ENCODE measurements at regions not wholly inside any gene's neighbourhood (a gene's known extent, or its start where the extent isn't known, plus 50 kb on each side); places are given as distances from the start of the nearest gene placed in this dataset.

- no peak for TF ChIP-seq CTCF (IDR thresholded peaks at IDR 0.05; ENCODE audit: low read depth, low read length)
- CTCF ChIA-PET = no interaction called here
- no peak for DNase-seq (ENCODE audit: low read depth, low spot score)
- H3K27me3 ChIP-seq (ENCODE audit: control insufficient read depth, insufficient read depth, low read length) = no peaks in the 10 kb centered on the region
- POLR2A ChIA-PET = no interaction called here
- H3K9me3 ChIP-seq (ENCODE audit: control insufficient read depth, insufficient read depth, low read length) = peaks cover 5% of the 10 kb centered on the region
- H3K4me3 ChIP-seq (ENCODE audit: low read depth, low read length) = no peak overlapping the region
- no peak overlapping the region for H3K27ac ChIP-seq (ENCODE audit: low read depth, low read length)
These were observed 439.9 kb downstream of the BRINP1 start for GRCh38 chr9:118929287-118929686.

GRCh38 chr9:118931941-118932340 lies 437.3 kb downstream of the BRINP1 start:
- Histone ChIP-seq H3K27me3 (ENCODE audit: control insufficient read depth, insufficient read depth, low read length) (no peaks in the 10 kb centered on the region), H3K4me3 (ENCODE audit: low read depth, low read length) (no peak overlapping the region), H3K9me3 (ENCODE audit: control insufficient read depth, insufficient read depth, low read length) (peaks cover 5% of the 10 kb centered on the region), H3K27ac (ENCODE audit: low read depth, low read length) (no peak overlapping the region)
- POLR2A ChIA-PET = no interaction called here
- no peak for TF ChIP-seq CTCF (IDR thresholded peaks at IDR 0.05; ENCODE audit: low read depth, low read length)
- CTCF ChIA-PET = no interaction called here
- DNase-seq (ENCODE audit: low read depth, low spot score) = no peak

- no peak overlapping the region for H3K4me3 ChIP-seq (ENCODE audit: low read depth, low read length)
- H3K27ac ChIP-seq (ENCODE audit: low read depth, low read length) = no peak overlapping the region
- no peak for TF ChIP-seq CTCF (IDR thresholded peaks at IDR 0.05; ENCODE audit: low read depth, low read length)
- POLR2A ChIA-PET = no interaction called here
- no peak for DNase-seq (ENCODE audit: low read depth, low spot score)
- H3K9me3 ChIP-seq (ENCODE audit: control insufficient read depth, insufficient read depth, low read length) = peaks cover 4% of the 10 kb centered on the region; the same call in 1 of the 2 replicates
- CTCF ChIA-PET = no interaction called here
- no peaks in the 10 kb centered on the region for H3K27me3 ChIP-seq (ENCODE audit: control insufficient read depth, insufficient read depth, low read length)
These were observed 430.7 kb downstream of the BRINP1 start for GRCh38 chr9:118938581-118938980.

- Histone ChIP-seq H3K4me3 (ENCODE audit: low read depth, low read length) (no peak overlapping the region), H3K9me3 (ENCODE audit: control insufficient read depth, insufficient read depth, low read length) (peaks cover 8% of the 10 kb centered on the region; the same call in 1 of the 2 replicates), H3K27ac (ENCODE audit: low read depth, low read length) (no peak overlapping the region), H3K27me3 (ENCODE audit: control insufficient read depth, insufficient read depth, low read length) (no peaks in the 10 kb centered on the region)
- POLR2A ChIA-PET = no interaction called here
- DNase-seq (ENCODE audit: low read depth, low spot score) = no peak
- TF ChIP-seq CTCF (IDR thresholded peaks at IDR 0.05; ENCODE audit: low read depth, low read length) = no peak
- CTCF ChIA-PET = no interaction called here
These were observed 428.8 kb downstream of the BRINP1 start for GRCh38 chr9:118940473-118940872.

GRCh38 chr9:118946669-118947068 lies 422.6 kb downstream of the BRINP1 start:
- ChIA-PET POLR2A (no interaction called here), CTCF (no interaction called here)
- DNase-seq (ENCODE audit: low read depth, low spot score) = no peak
- TF ChIP-seq CTCF (IDR thresholded peaks at IDR 0.05; ENCODE audit: low read depth, low read length) = no peak
- H3K27ac ChIP-seq (ENCODE audit: low read depth, low read length) = no peak overlapping the region
- no peaks in the 10 kb centered on the region for H3K27me3 ChIP-seq (ENCODE audit: control insufficient read depth, insufficient read depth, low read length)
- H3K9me3 ChIP-seq (ENCODE audit: control insufficient read depth, insufficient read depth, low read length) = peaks cover 8% of the 10 kb centered on the region; the same call in 1 of the 2 replicates
- H3K4me3 ChIP-seq (ENCODE audit: low read depth, low read length) = no peak overlapping the region
